ENCODE measurements at regions not wholly inside any gene's neighbourhood (a gene's known extent, or its start where the extent isn't known, plus 50 kb on each side); places are given as distances from the start of the nearest gene placed in this dataset.

- no peak for TF ChIP-seq NFIB (CRISPR knock-in tag; IDR thresholded peaks at IDR 0.05; ENCODE audit: borderline replicate concordance)
- TF ChIP-seq ZNF101 (CRISPR knock-in tag; IDR thresholded peaks at IDR 0.05; ENCODE audit: borderline replicate concordance, low read depth) = no peak
These were observed 546.6 kb downstream of the EPHA3 start (continued) for GRCh38 chr3:89654031-89654430.

GRCh38 chr3:89656388-89656787, 549.0 kb downstream of the EPHA3 start:
- intact Hi-C loops (cut with micrococcal nuclease; ENCODE audit: unreplicated experiment) = no loop called here
- H3K27me3 ChIP-seq (ENCODE audit: control insufficient read depth in 1 of 2, insufficient read depth in 2 of 2, low read length in 2 of 2) = no peaks in the 10 kb centered on the region
- H3K27ac ChIP-seq (ENCODE audit: extremely low read length, insufficient read depth, low read length) = no peak overlapping the region
- no peaks in the 10 kb centered on the region for H4K20me1 ChIP-seq (ENCODE audit: insufficient read depth, low read length)
- no peaks in the 10 kb centered on the region for H3K36me3 ChIP-seq (replicated peaks in 1 of 2; ENCODE audit: control insufficient read depth in 1 of 2, insufficient read depth in 2 of 2, low read length in 2 of 2)
- H2AFZ ChIP-seq (ENCODE audit: low read length) = no peak overlapping the region
- WGBS (ENCODE audit: low lambda C conversion rate) = 0% methylated on average over 1 of the region's 1 CpG
- H3K4me3 ChIP-seq (replicated peaks in 1 of 3; ENCODE audit: insufficient read depth in 1 of 3, low read depth in 2 of 3, low read length in 3 of 3) = no peak overlapping the region
- ChIA-PET POLR2A (no interaction called here), CTCF (ENCODE audit: low intra/inter-chr PET ratio, low total read pairs) (no interaction called here)
- H3K4me2 ChIP-seq (ENCODE audit: low read depth, low read length) = no peak overlapping the region
- H3K4me1 ChIP-seq (ENCODE audit: insufficient read depth, low read length) = no peaks in the 10 kb centered on the region
- DNase-seq (ENCODE audit: low spot score) (no peak), ATAC-seq (no peak), FAIRE-seq (no peak)
- H3K9ac ChIP-seq (ENCODE audit: insufficient read depth, low read depth, low read length) = no peak overlapping the region
- H3K79me2 ChIP-seq (ENCODE audit: insufficient read depth, low read length) = no peaks in the 10 kb centered on the region
- in situ Hi-C loops (cut with HindIII; ENCODE audit: extremely low pct_ligation_motif_present, low pct_unique_long_range_greater_than_20kb) = no loop called here
- peaks cover 14% of the 10 kb centered on the region; the same call in 1 of the 2 replicates for H3K9me3 ChIP-seq (ENCODE audit: low read length)
- no TSS peak for BruUV-seq (replicated peaks)
- TF ChIP-seq ZNF597 (CRISPR knock-in tag; IDR thresholded peaks at IDR 0.05) (no peak), ZNF724P (CRISPR knock-in tag; IDR thresholded peaks at IDR 0.05; ENCODE audit: borderline replicate concordance) (no peak), PATZ1 (CRISPR knock-in tag; IDR thresholded peaks at IDR 0.05) (no peak), ZBTB49 (CRISPR knock-in tag; IDR thresholded peaks at IDR 0.05; ENCODE audit: borderline replicate concordance) (no peak), ZNF337 (CRISPR knock-in tag; IDR thresholded peaks at IDR 0.05; ENCODE audit: borderline replicate concordance, low read depth) (no peak), EZH2 (conservative IDR thresholded peaks at IDR 0.05; ENCODE audit: low read depth, low read length) (no peak), WIZ (CRISPR knock-in tag; IDR thresholded peaks at IDR 0.05) (no peak), FOXO4 (CRISPR knock-in tag; conservative IDR thresholded peaks at IDR 0.05) (no peak), MAZ (IDR thresholded peaks at IDR 0.05; ENCODE audit: borderline replicate concordance, low read depth, low read length) (no peak), MAZ (CRISPR knock-in tag; IDR thresholded peaks at IDR 0.05; ENCODE audit: low read depth) (no peak), ZBTB10 (CRISPR knock-in tag; IDR thresholded peaks at IDR 0.05; ENCODE audit: borderline replicate concordance) (no peak), MATR3 (CRISPR knock-in tag; IDR thresholded peaks at IDR 0.05) (no peak)

Measured in HepG2 (cell line).